ENCODE measurements at regions not wholly inside any gene's neighbourhood (a gene's known extent, or its start where the extent isn't known, plus 50 kb on each side); places are given as distances from the start of the nearest gene placed in this dataset.

GRCh38 chr1:67609577-67610341 lies 75.2 kb upstream of the GADD45A start:
- Histone ChIP-seq H3K14ac (ENCODE audit: insufficient read length) (no peak overlapping the region), H3K79me1 (ENCODE audit: low read depth, low read length) (no peaks in the 10 kb centered on the region), H3K36me3 (ENCODE audit: control insufficient read depth in 2 of 4, insufficient read depth in 4 of 4, low read length in 3 of 4) (no peaks in the 10 kb centered on the region), H3K23ac (ENCODE audit: insufficient read length) (no peak overlapping the region), H2BK12ac (ENCODE audit: low read depth, low read length) (no peak overlapping the region), H3K27me3 (replicated peaks in 1 of 4; ENCODE audit: control insufficient read depth in 3 of 4, extremely low read depth in 1 of 4, insufficient read depth in 3 of 4, low read length in 3 of 4) (no peaks in the 10 kb centered on the region), H3K27ac (ENCODE audit: low read depth, low read length) (no peak overlapping the region), H3K9ac (replicated peaks in 1 of 4; ENCODE audit: extremely low read depth in 1 of 4, low read depth in 3 of 4, low read length in 3 of 4) (no peak overlapping the region), H2BK120ac (replicated peaks; ENCODE audit: low read depth, low read length) (no peak overlapping the region), H2AFZ (ENCODE audit: low read length) (no peak overlapping the region), H4K5ac (ENCODE audit: insufficient read length, low read depth, low read length) (no peak overlapping the region), H3K4me2 (ENCODE audit: insufficient read depth in 1 of 2, low read depth in 2 of 2, low read length in 2 of 2) (no peak overlapping the region), H4K91ac (replicated peaks; ENCODE audit: insufficient read length, low read length) (no peak overlapping the region), H3K9me3 (ENCODE audit: insufficient read depth in 2 of 2, low read depth in 1 of 2, low read length in 1 of 2) (no peaks in the 10 kb centered on the region), H2BK15ac (ENCODE audit: low read length) (no peak overlapping the region), H3K4ac (replicated peaks; ENCODE audit: insufficient read length, low read depth, low read length) (no peak overlapping the region), H3K56ac (replicated peaks; ENCODE audit: insufficient read length, low read depth, low read length) (no peak overlapping the region), H3K23me2 (ENCODE audit: low read depth, low read length) (no peaks in the 10 kb centered on the region), H3K79me2 (ENCODE audit: control insufficient read depth in 1 of 2, insufficient read depth in 2 of 2, low read length in 2 of 2) (no peaks in the 10 kb centered on the region), H3K18ac (ENCODE audit: extremely low read depth, low read length) (no peak overlapping the region), H2BK20ac (ENCODE audit: low read length) (no peak overlapping the region), H2AK5ac (ENCODE audit: low read depth, low read length) (no peak overlapping the region), H3K4me3 (ENCODE audit: extremely low read depth in 1 of 4, insufficient read depth in 2 of 4, low read depth in 3 of 4, low read length in 4 of 4) (no peak overlapping the region), H4K8ac (ENCODE audit: extremely low read depth, insufficient read depth, low read length) (no peak overlapping the region), H3K4me1 (replicated peaks in 1 of 4; ENCODE audit: control insufficient read depth in 3 of 4, insufficient read depth in 4 of 4, low read length in 3 of 4) (no peaks in the 10 kb centered on the region), H2BK5ac (ENCODE audit: low read depth, low read length) (no peak overlapping the region), H4K20me1 (replicated peaks in 1 of 2; ENCODE audit: control insufficient read depth in 1 of 2, insufficient read depth in 2 of 2, low read length in 2 of 2) (no peaks in the 10 kb centered on the region)
- FAIRE-seq (no peak), DNase-seq (ENCODE audit: low read depth in 1 of 2, low spot score in 2 of 2) (no peak)
- ChIA-PET POLR2A (ENCODE audit: partially characterized antibody) (interaction anchor here (0.8 to 1.3 kb wide), 3 partner anchors 9 to 75 kb away, joined by 3 to 4 read pairs (median 3); partner anchors contain the start of gene GADD45A), CTCF (ENCODE audit: partially characterized antibody) (interaction anchor here (0.8 to 2.4 kb wide), 5 partner anchors 15 to 150 kb away, joined by 3 to 6 read pairs (median 6); no protein-coding TSS in a partner anchor)
- no peak for TF ChIP-seq SRF (IDR thresholded peaks at IDR 0.05; ENCODE audit: low read depth, low read length)
- TF ChIP-seq SUZ12 (IDR thresholded peaks at IDR 0.05; ENCODE audit: low read length): no peak
- TF ChIP-seq POU5F1 (IDR thresholded peaks at IDR 0.05; ENCODE audit: low read depth, low read length): no peak
- 86% methylated on average over 10 of the region's 10 CpGs; no CpG with 5 or more reads in 1 of the 2 experiments for WGBS, 2 experiments (ENCODE audit: extremely low coverage in 1 of 2, insufficient coverage in 1 of 2, insufficient read length in 1 of 2, insufficient replicate concordance in 2 of 2, low coverage in 1 of 2, low lambda C conversion rate in 2 of 2, missing lambda C conversion rate in 1 of 2)

Data from H1 (cell line).